ENCODE measurements at regions not wholly inside any gene's neighbourhood (a gene's known extent, or its start where the extent isn't known, plus 50 kb on each side); places are given as distances from the start of the nearest gene placed in this dataset.

GRCh38 chr20:58111310-58112016 is 117.0 kb downstream of the ANKRD60 start:
- Histone ChIP-seq H3K4me3 (ENCODE audit: insufficient read depth, low read depth, low read length) (no peak overlapping the region), H3K27ac (ENCODE audit: insufficient read depth, low read depth, low read length, poor library complexity, severe bottlenecking) (no peak overlapping the region), H3K36me3 (ENCODE audit: control insufficient read depth, insufficient read depth, low read length) (no peaks in the 10 kb centered on the region), H3K4me1 (ENCODE audit: control insufficient read depth, insufficient read depth, low read length) (no peaks in the 10 kb centered on the region), H3K27me3 (ENCODE audit: control insufficient read depth, insufficient read depth, low read length, poor library complexity, severe bottlenecking) (no peaks in the 10 kb centered on the region), H3K9me3 (ENCODE audit: control insufficient read depth, low read length) (no peaks in the 10 kb centered on the region)
- 92 to 94% methylated on average over 18 of the region's 18 CpGs for WGBS, 2 experiments

DNA sequence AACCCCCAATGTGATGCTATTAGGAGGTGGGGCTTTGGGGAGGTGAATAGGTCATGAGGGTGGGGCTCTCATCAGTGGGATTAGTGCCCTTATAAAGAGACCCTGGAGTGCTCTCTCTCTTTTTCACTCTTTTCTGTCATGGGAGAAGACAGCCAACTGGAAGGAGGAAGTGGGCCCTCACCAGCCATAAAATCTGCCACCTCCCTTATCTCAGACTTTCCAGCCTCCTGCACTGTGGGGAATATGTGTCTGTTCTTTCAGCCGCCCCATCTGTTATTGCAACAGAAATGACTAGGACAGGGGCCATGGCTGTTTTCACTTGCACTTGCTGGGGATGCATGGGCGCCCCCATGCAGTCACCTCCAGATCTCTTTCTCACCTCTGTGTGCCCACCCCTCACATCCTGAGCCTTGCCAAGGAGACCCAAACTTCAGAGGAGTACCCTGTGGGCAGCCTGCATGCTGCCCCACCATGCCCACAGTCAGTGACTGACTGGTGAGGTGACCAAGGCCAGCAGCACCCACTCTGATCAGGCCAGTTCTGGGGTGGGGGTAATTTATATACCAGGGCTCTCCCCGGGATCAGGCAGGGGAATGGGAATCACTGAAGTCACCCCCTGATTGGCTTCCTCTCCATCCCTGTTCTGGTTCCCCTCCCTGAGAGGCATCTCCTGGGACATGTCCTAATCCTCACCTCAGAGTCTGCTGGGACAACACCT is 118.4 kb downstream of the ANKRD60 start:
- Histone ChIP-seq H3K9me3 (ENCODE audit: control insufficient read depth, low read length) (no peaks in the 10 kb centered on the region), H3K4me3 (ENCODE audit: insufficient read depth, low read depth, low read length) (no peak overlapping the region), H3K27me3 (ENCODE audit: control insufficient read depth, insufficient read depth, low read length, poor library complexity, severe bottlenecking) (no peaks in the 10 kb centered on the region), H3K36me3 (ENCODE audit: control insufficient read depth, insufficient read depth, low read length) (no peaks in the 10 kb centered on the region), H3K27ac (ENCODE audit: insufficient read depth, low read depth, low read length, poor library complexity, severe bottlenecking) (no peak overlapping the region), H3K4me1 (ENCODE audit: control insufficient read depth, insufficient read depth, low read length) (no peaks in the 10 kb centered on the region)
- 91 to 95% methylated on average over 3 of the region's 3 CpGs for WGBS, 2 experiments

GRCh38 chr20:58109126-58109880 is 119.2 kb downstream of the ANKRD60 start:
- Histone ChIP-seq H3K27me3 (ENCODE audit: control insufficient read depth, insufficient read depth, low read length, poor library complexity, severe bottlenecking) (no peaks in the 10 kb centered on the region), H3K9me3 (ENCODE audit: control insufficient read depth, low read length) (no peaks in the 10 kb centered on the region), H3K4me1 (ENCODE audit: control insufficient read depth, insufficient read depth, low read length) (no peaks in the 10 kb centered on the region), H3K27ac (ENCODE audit: insufficient read depth, low read depth, low read length, poor library complexity, severe bottlenecking) (no peak overlapping the region), H3K4me3 (ENCODE audit: insufficient read depth, low read depth, low read length) (no peak overlapping the region), H3K36me3 (ENCODE audit: control insufficient read depth, insufficient read depth, low read length) (no peaks in the 10 kb centered on the region)
- 93 to 94% methylated on average over 4 of the region's 4 CpGs for WGBS, 2 experiments

- H3K4me1 ChIP-seq (ENCODE audit: control insufficient read depth, insufficient read depth, low read length): peaks cover 4% of the 10 kb centered on the region
- no peaks in the 10 kb centered on the region for H3K27me3 ChIP-seq (ENCODE audit: control insufficient read depth, insufficient read depth, low read length, poor library complexity, severe bottlenecking)
- 81 to 88% methylated on average over 1 of the region's 1 CpG for WGBS, 2 experiments
- H3K4me3 ChIP-seq (ENCODE audit: insufficient read depth, low read depth, low read length): no peak overlapping the region
- H3K9me3 ChIP-seq (ENCODE audit: control insufficient read depth, low read length): no peaks in the 10 kb centered on the region
- no peaks in the 10 kb centered on the region for H3K36me3 ChIP-seq (ENCODE audit: control insufficient read depth, insufficient read depth, low read length)
- no peak overlapping the region for H3K27ac ChIP-seq (ENCODE audit: insufficient read depth, low read depth, low read length, poor library complexity, severe bottlenecking)
Observed at GRCh38 chr20:58107533-58107932, 120.9 kb downstream of the ANKRD60 start.

- no peak overlapping the region for H3K4me3 ChIP-seq (ENCODE audit: insufficient read depth, low read depth, low read length)
- no peaks in the 10 kb centered on the region for H3K27me3 ChIP-seq (ENCODE audit: control insufficient read depth, insufficient read depth, low read length, poor library complexity, severe bottlenecking)
- H3K4me1 ChIP-seq (ENCODE audit: control insufficient read depth, insufficient read depth, low read length): peaks cover 4% of the 10 kb centered on the region
- 93 to 94% methylated on average over 9 of the region's 9 CpGs for WGBS, 2 experiments
- H3K36me3 ChIP-seq (ENCODE audit: control insufficient read depth, insufficient read depth, low read length): no peaks in the 10 kb centered on the region
- no peaks in the 10 kb centered on the region for H3K9me3 ChIP-seq (ENCODE audit: control insufficient read depth, low read length)
- H3K27ac ChIP-seq (ENCODE audit: insufficient read depth, low read depth, low read length, poor library complexity, severe bottlenecking): no peak overlapping the region
Observed at GRCh38 chr20:58106143-58106750, 122.2 kb downstream of the ANKRD60 start.

DNA sequence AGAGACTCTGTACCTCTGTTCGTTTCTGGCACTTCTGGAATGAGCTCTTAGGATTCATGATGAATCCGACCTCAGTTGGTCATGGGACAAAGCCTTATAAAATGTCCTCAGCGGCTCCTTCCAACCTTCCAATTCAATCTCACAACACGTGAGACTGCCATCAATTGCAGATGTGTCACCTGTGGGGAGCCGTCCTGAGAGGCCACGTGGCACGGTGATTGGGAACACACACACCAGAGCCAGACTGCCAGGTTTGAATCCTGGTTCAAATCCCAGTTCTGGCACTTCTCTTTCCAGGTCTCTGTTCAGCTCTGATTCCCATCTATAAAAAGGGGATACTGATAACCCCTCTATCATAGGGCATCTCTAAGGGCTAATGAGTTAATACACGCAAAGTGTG is 124.5 kb downstream of the ANKRD60 start:
- no peaks in the 10 kb centered on the region for H3K9me3 ChIP-seq (ENCODE audit: control insufficient read depth, low read length)
- no peak overlapping the region for H3K27ac ChIP-seq (ENCODE audit: insufficient read depth, low read depth, low read length, poor library complexity, severe bottlenecking)
- 94 to 97% methylated on average over 8 of the region's 8 CpGs for WGBS, 2 experiments

DNA sequence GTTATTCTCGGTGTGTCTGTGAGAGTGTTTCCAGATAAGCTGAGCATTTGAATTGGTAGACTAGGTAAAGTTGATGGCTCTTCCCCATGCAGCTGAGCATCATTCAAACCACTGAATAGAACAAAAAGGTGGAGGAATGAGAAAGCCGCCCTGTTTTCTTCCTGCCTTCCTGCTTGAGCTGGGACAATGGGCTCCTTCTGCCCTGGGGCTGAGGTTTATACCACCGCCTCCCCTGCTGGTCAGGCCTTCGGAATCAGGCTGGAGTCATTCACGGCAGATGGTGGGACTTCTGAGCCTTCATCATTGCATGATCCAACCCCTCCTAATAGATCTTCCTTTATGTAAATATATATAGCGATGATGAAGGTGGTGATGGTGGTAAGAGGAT is 124.9 kb downstream of the ANKRD60 start:
- Histone ChIP-seq H3K4me3 (ENCODE audit: insufficient read depth, low read depth, low read length) (no peak overlapping the region), H3K27ac (ENCODE audit: insufficient read depth, low read depth, low read length, poor library complexity, severe bottlenecking) (no peak overlapping the region), H3K4me1 (ENCODE audit: control insufficient read depth, insufficient read depth, low read length) (peaks cover 4% of the 10 kb centered on the region), H3K27me3 (ENCODE audit: control insufficient read depth, insufficient read depth, low read length, poor library complexity, severe bottlenecking) (no peaks in the 10 kb centered on the region), H3K9me3 (ENCODE audit: control insufficient read depth, low read length) (no peaks in the 10 kb centered on the region), H3K36me3 (ENCODE audit: control insufficient read depth, insufficient read depth, low read length) (no peaks in the 10 kb centered on the region)
- WGBS, 2 experiments: 89% methylated on average over 6 of the region's 6 CpGs

More for the DNA sequence above, 124.5 kb downstream of the ANKRD60 start:
- peaks cover 4% of the 10 kb centered on the region for H3K4me1 ChIP-seq (ENCODE audit: control insufficient read depth, insufficient read depth, low read length)
- H3K27me3 ChIP-seq (ENCODE audit: control insufficient read depth, insufficient read depth, low read length, poor library complexity, severe bottlenecking): no peaks in the 10 kb centered on the region
- H3K4me3 ChIP-seq (ENCODE audit: insufficient read depth, low read depth, low read length): no peak overlapping the region
- no peaks in the 10 kb centered on the region for H3K36me3 ChIP-seq (ENCODE audit: control insufficient read depth, insufficient read depth, low read length)

GRCh38 chr20:58102744-58103516 is 125.5 kb downstream of the ANKRD60 start:
- Histone ChIP-seq H3K4me3 (ENCODE audit: insufficient read depth, low read depth, low read length) (no peak overlapping the region), H3K4me1 (ENCODE audit: control insufficient read depth, insufficient read depth, low read length) (peaks cover 4% of the 10 kb centered on the region), H3K36me3 (ENCODE audit: control insufficient read depth, insufficient read depth, low read length) (no peaks in the 10 kb centered on the region), H3K27ac (ENCODE audit: insufficient read depth, low read depth, low read length, poor library complexity, severe bottlenecking) (no peak overlapping the region), H3K27me3 (ENCODE audit: control insufficient read depth, insufficient read depth, low read length, poor library complexity, severe bottlenecking) (no peaks in the 10 kb centered on the region), H3K9me3 (ENCODE audit: control insufficient read depth, low read length) (no peaks in the 10 kb centered on the region)
- WGBS, 2 experiments: 90 to 91% methylated on average over 7 of the region's 7 CpGs

DNA sequence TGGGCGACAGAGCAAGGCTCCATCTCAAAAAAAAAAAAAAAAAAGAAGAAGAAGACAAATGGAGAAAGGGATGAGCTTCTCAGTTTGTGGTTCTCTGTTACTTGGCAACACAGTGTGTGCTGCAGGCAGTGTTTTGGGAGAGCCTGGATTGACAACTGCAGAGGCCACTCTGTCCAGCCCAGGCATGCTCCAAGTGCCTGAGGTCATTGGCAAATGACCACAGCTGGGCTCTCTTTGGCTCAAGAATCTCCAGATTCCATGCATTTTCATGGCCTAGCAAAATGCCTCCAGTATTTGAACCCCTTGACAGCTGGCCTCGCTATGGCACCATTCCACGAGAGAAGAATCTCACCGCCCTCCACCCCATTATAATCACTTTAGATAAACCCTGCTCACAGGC is 126.2 kb downstream of the ANKRD60 start:
- Histone ChIP-seq H3K36me3 (ENCODE audit: control insufficient read depth, insufficient read depth, low read length) (no peaks in the 10 kb centered on the region), H3K4me1 (ENCODE audit: control insufficient read depth, insufficient read depth, low read length) (peaks cover 4% of the 10 kb centered on the region), H3K27me3 (ENCODE audit: control insufficient read depth, insufficient read depth, low read length, poor library complexity, severe bottlenecking) (no peaks in the 10 kb centered on the region), H3K9me3 (ENCODE audit: control insufficient read depth, low read length) (no peaks in the 10 kb centered on the region), H3K27ac (ENCODE audit: insufficient read depth, low read depth, low read length, poor library complexity, severe bottlenecking) (no peak overlapping the region), H3K4me3 (ENCODE audit: insufficient read depth, low read depth, low read length) (no peak overlapping the region)
- 90 to 94% methylated on average over 4 of the region's 4 CpGs for whole genome bisulfite sequencing, 2 experiments

All from ectodermal cell (in vitro differentiated cells).